ENCODE measurements at regions not wholly inside any gene's neighbourhood (a gene's known extent, or its start where the extent isn't known, plus 50 kb on each side); places are given as distances from the start of the nearest gene placed in this dataset.

DNA sequence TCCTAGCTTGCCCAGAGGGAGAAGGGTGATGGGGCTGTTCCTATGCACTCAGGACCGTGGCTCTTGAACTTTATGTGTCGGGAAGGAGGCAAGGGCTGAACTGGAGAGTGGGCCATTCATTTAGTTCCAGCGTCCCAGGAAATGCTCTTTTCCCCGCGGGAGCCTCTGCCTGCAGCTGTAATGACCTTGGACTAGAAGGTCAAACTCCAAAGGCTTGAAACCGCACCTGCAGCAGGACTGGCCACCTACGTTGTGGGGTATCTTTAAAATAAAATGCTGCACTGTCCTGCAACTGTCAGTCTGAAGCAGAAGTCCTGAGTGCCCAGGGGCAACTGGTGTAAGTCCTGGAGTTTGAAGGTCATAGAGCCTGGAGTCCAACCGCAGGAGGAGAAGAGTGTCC lies 61.5 kb upstream of the LSM6 start:
- Histone ChIP-seq H3K36me3 (ENCODE audit: control insufficient read depth in 2 of 2, insufficient read depth in 1 of 2, low read length in 2 of 2) (no peaks in the 10 kb centered on the region), H3K27ac (ENCODE audit: extremely low read depth, low read depth, low read length) (no peak overlapping the region), H3K9me3 (ENCODE audit: control insufficient read depth, insufficient read depth, low read depth, low read length) (no peaks in the 10 kb centered on the region), H3K4me1 (ENCODE audit: control insufficient read depth, insufficient read depth, low read length) (no peaks in the 10 kb centered on the region), H3K4me3 (ENCODE audit: low read depth, low read length) (no peak overlapping the region)
- ChIA-PET POLR2A (no interaction called here), CTCF (interaction anchor here (0.7 kb wide), 1 partner anchor 984 kb away, joined by 4 read pairs; no protein-coding TSS in a partner anchor)
- TF ChIP-seq SP7 (tag by site-specific recombination; IDR thresholded peaks at IDR 0.05) = no peak
- TF ChIP-seq ZNF701 (tag by site-specific recombination; IDR thresholded peaks at IDR 0.05) = no peak
- TF ChIP-seq ZNF707 (tag by site-specific recombination; IDR thresholded peaks at IDR 0.05) = no peak
- TF ChIP-seq, protein P1, sequence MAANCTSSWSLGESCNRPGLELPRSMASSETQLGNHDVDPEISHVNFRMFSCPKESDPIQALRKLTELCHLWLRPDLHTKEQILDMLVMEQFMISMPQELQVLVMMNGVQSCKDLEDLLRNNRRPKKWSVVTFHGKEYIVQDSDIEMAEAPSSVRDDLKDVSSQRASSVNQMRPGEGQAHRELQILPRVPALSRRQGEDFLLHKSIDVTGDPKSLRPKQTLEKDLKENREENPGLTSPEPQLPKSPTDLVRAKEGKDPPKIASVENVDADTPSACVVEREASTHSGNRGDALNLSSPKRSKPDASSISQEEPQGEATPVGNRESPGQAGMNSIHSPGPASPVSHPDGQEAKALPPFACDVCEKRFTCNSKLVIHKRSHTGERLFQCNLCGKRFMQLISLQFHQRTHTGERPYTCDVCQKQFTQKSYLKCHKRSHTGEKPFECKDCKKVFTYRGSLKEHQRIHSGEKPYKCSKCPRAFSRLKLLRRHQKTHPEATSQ (tag by site-specific recombination; IDR thresholded peaks at IDR 0.05) = no peak
- no peak for TF ChIP-seq ZNF639 (tag by site-specific recombination; IDR thresholded peaks at IDR 0.05)
- TF ChIP-seq ZNF202 (tag by site-specific recombination; IDR thresholded peaks at IDR 0.05; ENCODE audit: borderline replicate concordance) = no peak
- TF ChIP-seq ZNF544 (tag by site-specific recombination; IDR thresholded peaks at IDR 0.05) = no peak
- TF ChIP-seq KLF1 (tag by site-specific recombination; IDR thresholded peaks at IDR 0.05) = no peak
- TF ChIP-seq ZNF10 (tag by site-specific recombination; IDR thresholded peaks at IDR 0.05) = no peak
- TF ChIP-seq OVOL3 (tag by site-specific recombination; IDR thresholded peaks at IDR 0.05) = no peak
- TF ChIP-seq ZNF623 (tag by site-specific recombination; IDR thresholded peaks at IDR 0.05) = no peak
- TF ChIP-seq KLF16 (tag by site-specific recombination; IDR thresholded peaks at IDR 0.05) = no peak
- no peak for TF ChIP-seq ZSCAN18 (tag by site-specific recombination; IDR thresholded peaks at IDR 0.05)
- no peak for TF ChIP-seq ZNF530 (tag by site-specific recombination; IDR thresholded peaks at IDR 0.05; ENCODE audit: low read depth)
- TF ChIP-seq, protein P2, sequence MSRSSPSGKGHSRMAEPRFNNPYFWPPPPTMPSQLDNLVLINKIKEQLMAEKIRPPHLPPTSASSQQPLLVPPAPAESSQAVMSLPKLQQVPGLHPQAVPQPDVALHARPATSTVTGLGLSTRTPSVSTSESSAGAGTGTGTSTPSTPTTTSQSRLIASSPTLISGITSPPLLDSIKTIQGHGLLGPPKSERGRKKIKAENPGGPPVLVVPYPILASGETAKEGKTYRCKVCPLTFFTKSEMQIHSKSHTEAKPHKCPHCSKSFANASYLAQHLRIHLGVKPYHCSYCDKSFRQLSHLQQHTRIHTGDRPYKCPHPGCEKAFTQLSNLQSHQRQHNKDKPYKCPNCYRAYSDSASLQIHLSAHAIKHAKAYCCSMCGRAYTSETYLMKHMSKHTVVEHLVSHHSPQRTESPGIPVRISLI (tag by site-specific recombination; IDR thresholded peaks at IDR 0.05) = no peak
- TF ChIP-seq ZNF600 (tag by site-specific recombination; IDR thresholded peaks at IDR 0.05) = no peak
- no peak for TF ChIP-seq ZNF426 (tag by site-specific recombination; IDR thresholded peaks at IDR 0.05)

DNA sequence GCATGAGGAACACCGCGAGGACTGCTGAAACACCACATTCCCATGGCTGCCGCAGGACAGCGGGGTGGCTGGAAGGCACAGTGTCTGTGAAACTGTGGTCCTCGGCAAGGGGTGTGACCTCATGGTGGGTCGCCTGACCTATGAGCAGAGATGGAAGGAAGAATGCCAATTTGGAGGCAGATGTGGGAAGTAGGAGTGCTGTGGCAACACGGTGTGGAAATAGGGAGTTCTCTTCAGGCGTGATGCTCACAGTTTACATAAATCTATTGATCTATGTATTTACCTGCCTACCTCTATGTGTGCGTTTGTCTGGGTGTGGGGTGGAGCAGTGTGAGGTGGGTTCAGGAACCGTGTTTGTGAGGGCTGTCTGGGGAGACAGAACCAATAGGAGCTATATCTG lies 62.3 kb upstream of the LSM6 start:
- Histone ChIP-seq H3K4me1 (ENCODE audit: control insufficient read depth, insufficient read depth, low read length) (no peaks in the 10 kb centered on the region), H3K4me3 (ENCODE audit: low read depth, low read length) (no peak overlapping the region), H3K36me3 (ENCODE audit: control insufficient read depth in 2 of 2, insufficient read depth in 1 of 2, low read length in 2 of 2) (no peaks in the 10 kb centered on the region), H3K27ac (ENCODE audit: extremely low read depth, low read depth, low read length) (no peak overlapping the region), H3K9me3 (ENCODE audit: control insufficient read depth, insufficient read depth, low read depth, low read length) (no peaks in the 10 kb centered on the region)
- ChIA-PET CTCF (interaction anchor here (0.7 kb wide), 1 partner anchor 243 kb away, joined by 4 read pairs; no protein-coding TSS in a partner anchor), POLR2A (interaction anchor here (0.5 kb wide), 1 partner anchor 11 kb away, joined by 3 read pairs; no protein-coding TSS in a partner anchor)
- TF ChIP-seq ZNF514 (tag by site-specific recombination; IDR thresholded peaks at IDR 0.05) = no peak
- no peak for TF ChIP-seq ZNF530 (tag by site-specific recombination; IDR thresholded peaks at IDR 0.05; ENCODE audit: low read depth)
- no peak for TF ChIP-seq ZXDB (tag by site-specific recombination; IDR thresholded peaks at IDR 0.05)
- TF ChIP-seq, protein P3, sequence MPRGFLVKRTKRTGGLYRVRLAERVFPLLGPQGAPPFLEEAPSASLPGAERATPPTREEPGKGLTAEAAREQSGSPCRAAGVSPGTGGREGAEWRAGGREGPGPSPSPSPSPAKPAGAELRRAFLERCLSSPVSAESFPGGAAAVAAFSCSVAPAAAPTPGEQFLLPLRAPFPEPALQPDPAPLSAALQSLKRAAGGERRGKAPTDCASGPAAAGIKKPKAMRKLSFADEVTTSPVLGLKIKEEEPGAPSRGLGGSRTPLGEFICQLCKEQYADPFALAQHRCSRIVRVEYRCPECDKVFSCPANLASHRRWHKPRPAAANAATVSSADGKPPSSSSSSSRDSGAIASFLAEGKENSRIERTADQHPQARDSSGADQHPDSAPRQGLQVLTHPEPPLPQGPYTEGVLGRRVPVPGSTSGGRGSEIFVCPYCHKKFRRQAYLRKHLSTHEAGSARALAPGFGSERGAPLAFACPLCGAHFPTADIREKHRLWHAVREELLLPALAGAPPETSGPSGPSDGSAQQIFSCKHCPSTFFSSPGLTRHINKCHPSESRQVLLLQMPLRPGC (tag by site-specific recombination; IDR thresholded peaks at IDR 0.05) = no peak
- TF ChIP-seq ZBTB17 (tag by site-specific recombination; IDR thresholded peaks at IDR 0.05) = no peak
- TF ChIP-seq SALL2 (tag by site-specific recombination; IDR thresholded peaks at IDR 0.05; ENCODE audit: borderline replicate concordance) = no peak
- TF ChIP-seq ZNF10 (tag by site-specific recombination; IDR thresholded peaks at IDR 0.05) = no peak
- no peak for TF ChIP-seq SETDB1 (IDR thresholded peaks at IDR 0.05; ENCODE audit: insufficient read length, low read length)
- no peak for TF ChIP-seq ZNF560 (tag by site-specific recombination; IDR thresholded peaks at IDR 0.05; ENCODE audit: borderline replicate concordance)
- TF ChIP-seq ZNF660 (tag by site-specific recombination; IDR thresholded peaks at IDR 0.05) = no peak
- TF ChIP-seq, protein P4, sequence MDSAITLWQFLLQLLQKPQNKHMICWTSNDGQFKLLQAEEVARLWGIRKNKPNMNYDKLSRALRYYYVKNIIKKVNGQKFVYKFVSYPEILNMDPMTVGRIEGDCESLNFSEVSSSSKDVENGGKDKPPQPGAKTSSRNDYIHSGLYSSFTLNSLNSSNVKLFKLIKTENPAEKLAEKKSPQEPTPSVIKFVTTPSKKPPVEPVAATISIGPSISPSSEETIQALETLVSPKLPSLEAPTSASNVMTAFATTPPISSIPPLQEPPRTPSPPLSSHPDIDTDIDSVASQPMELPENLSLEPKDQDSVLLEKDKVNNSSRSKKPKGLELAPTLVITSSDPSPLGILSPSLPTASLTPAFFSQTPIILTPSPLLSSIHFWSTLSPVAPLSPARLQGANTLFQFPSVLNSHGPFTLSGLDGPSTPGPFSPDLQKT (IDR thresholded peaks at IDR 0.05; ENCODE audit: borderline replicate concordance, low read depth, low read length) = no peak
- TF ChIP-seq ZNF146 (tag by site-specific recombination; IDR thresholded peaks at IDR 0.05) = no peak
- no peak for TF ChIP-seq ZNF830 (tag by site-specific recombination; IDR thresholded peaks at IDR 0.05; ENCODE audit: low read depth)
- no peak for TF ChIP-seq ZNF2 (tag by site-specific recombination; IDR thresholded peaks at IDR 0.05)

All from HEK293 (cell line).